Endothelial cell of umbilical vein (primary cell): ENCODE measurements at regions not wholly inside any gene's neighbourhood (a gene's known extent, or its start where the extent isn't known, plus 50 kb on each side); places are given as distances from the start of the nearest gene placed in this dataset.
"Not testable (repeated sequence)": the region's sequence is repeated elsewhere in the genome, so short reads cannot be mapped to it uniquely, and the experiment has no call there.

Experiments used
- BruUV-seq: library from RNA; stranded (reverse); fragments of 400-500 nt; replicated peaks from 2 replicates; lab custom pipeline; 2021; lab: Mats Ljungman, UMichigan
- CTCF ChIA-PET: fragments of 300-600, 350-600 bp; sonication (Branson Sonifier 250); formaldehyde crosslinking; loops from one replicate; lab custom pipeline; 2021; ENCODE audit warnings: antibody characterized with exemption, inconsistent platforms; lab: Charles Lee
- POLR2A ChIA-PET: fragments of 300-600, 350-600 bp; sonication (Branson Sonifier 250); formaldehyde crosslinking; loops from one replicate; lab custom pipeline; 2021; ENCODE audit warnings: antibody characterized with exemption, inconsistent platforms; lab: Charles Lee
- DNase-seq: peaks from one replicate; pipeline ENCODE4 v3.0.0-alpha.2; 2011; ENCODE audit warnings: low read depth, low spot score
- FAIRE-seq: peaks from 2 replicates; lab custom pipeline; 2011; peaks lifted over from hg19 to GRCh38; lab: Jason Lieb, UNC
- H2AFZ ChIP-seq: 2 replicates; pipeline ENCODE4 v1.6.0; 2012; ENCODE audit warnings: low read depth, low read length, control low read depth, inconsistent platforms
- H3K27ac ChIP-seq: 2 replicates; pipeline ENCODE4 v1.5.1; 2011; ENCODE audit warnings: low read depth, mild to moderate bottlenecking, control low read depth, low read length, moderate library complexity; ENCODE audit not compliant: insufficient read depth
- H3K27me3 ChIP-seq, 2 experiments: 2 replicates each; pipeline versions ENCODE4 v1.6.0 to v1.6.1; 2011; ENCODE audit warnings: low read length in 2 of 2, mixed read lengths in 1 of 2; ENCODE audit not compliant: control insufficient read depth in 2 of 2, insufficient read depth in 2 of 2
- H3K36me3 ChIP-seq, 2 experiments: 2 replicates in 1 of 2; 3 replicates in 1 of 2; pipeline ENCODE4 v1.5.1; 2011; ENCODE audit warnings: low read length in 2 of 2, mild to moderate bottlenecking in 1 of 2, moderate library complexity in 1 of 2; ENCODE audit not compliant: control insufficient read depth in 2 of 2, insufficient read depth in 2 of 2; ENCODE audit errors: extremely low read depth in 1 of 2
- H3K4me1 ChIP-seq: 3 replicates; pipeline ENCODE4 v1.5.1; 2011; ENCODE audit warnings: mild to moderate bottlenecking, low read length; ENCODE audit not compliant: control insufficient read depth, insufficient read depth; ENCODE audit errors: extremely low read depth
- H3K4me2 ChIP-seq: 2 replicates; pipeline ENCODE4 v1.6.1; 2011; ENCODE audit warnings: low read length, control low read depth, mixed read lengths; ENCODE audit not compliant: insufficient read depth
- H3K4me3 ChIP-seq, 3 experiments: fragments of 200-600 bp in 1 of 3; sonication (generic), shearing (Covaris generic) in 1 of 3; replicated peaks in 1 of 3; 2 replicates each; pipeline ENCODE4 v1.5.1; 2011 to 2016; ENCODE audit warnings: control low read depth in 3 of 3, low read length in 3 of 3, mild to moderate bottlenecking in 2 of 3, inconsistent platforms in 1 of 3, low read depth in 1 of 3, moderate library complexity in 1 of 3; ENCODE audit not compliant: insufficient read depth in 1 of 3
- H3K79me2 ChIP-seq: 2 replicates; pipeline ENCODE4 v1.6.0; 2012; ENCODE audit warnings: low read length, inconsistent platforms; ENCODE audit not compliant: control insufficient read depth, insufficient read depth
- H3K9ac ChIP-seq: replicated peaks from 2 replicates; pipeline ENCODE3; 2011; ENCODE audit warnings: low read length, control low read depth; ENCODE audit not compliant: insufficient read depth; ENCODE audit errors: extremely low read depth
- H3K9me1 ChIP-seq: replicated peaks from 3 replicates; pipeline ENCODE4 v1.6.0; 2011; ENCODE audit warnings: mild to moderate bottlenecking, low read length; ENCODE audit not compliant: control insufficient read depth, insufficient read depth; ENCODE audit errors: extremely low read depth
- H3K9me3 ChIP-seq: replicated peaks from 2 replicates; pipeline ENCODE4 v1.5.1; 2012; ENCODE audit warnings: low read length, inconsistent platforms; ENCODE audit not compliant: control insufficient read depth, insufficient read depth
- H4K20me1 ChIP-seq: replicated peaks from 2 replicates; pipeline ENCODE3; 2011; ENCODE audit warnings: mild to moderate bottlenecking, low read length; ENCODE audit not compliant: control insufficient read depth, insufficient read depth; ENCODE audit errors: extremely low read depth
- EZH2 ChIP-seq: IDR thresholded peaks from 2 replicates; pipeline ENCODE4 v1.6.1; 2012; ENCODE audit warnings: borderline replicate concordance, low read depth, mild to moderate bottlenecking, moderate library complexity, low read length, inconsistent platforms; ENCODE audit not compliant: severe bottlenecking
- FOS ChIP-seq: IDR thresholded peaks from 2 replicates; pipeline ENCODE4 v1.6.1; 2011; ENCODE audit warnings: mild to moderate bottlenecking, low read length, moderate library complexity, borderline replicate concordance; ENCODE audit not compliant: insufficient read depth
- GATA2 ChIP-seq: IDR thresholded peaks from 2 replicates; pipeline ENCODE4 v1.7.0; 2011; ENCODE audit warnings: low read depth, mild to moderate bottlenecking, moderate library complexity, mixed read lengths, low read length; ENCODE audit not compliant: insufficient read length, insufficient read depth
- JUN ChIP-seq: IDR thresholded peaks from 2 replicates; pipeline ENCODE4 v1.6.1; 2011; ENCODE audit warnings: borderline replicate concordance, low read depth; ENCODE audit not compliant: insufficient read length, insufficient read depth
- POLR2A ChIP-seq: IDR thresholded peaks from 2 replicates; pipeline ENCODE4 v1.6.1; 2012; ENCODE audit warnings: low read depth, mild to moderate bottlenecking, control low read depth, low read length
- POLR2AphosphoS5 ChIP-seq: IDR thresholded peaks from 2 replicates; pipeline ENCODE4 v1.6.1; 2012; ENCODE audit warnings: low read depth, mild to moderate bottlenecking, control low read depth, low read length, moderate library complexity; ENCODE audit not compliant: insufficient read depth
- dilution Hi-C: fragments of 300-500 bp; cut with MboI; formaldehyde crosslinking; loops from one replicate; pipeline ENCODE4 v1.15.0; 2019; ENCODE audit warnings: low sequenced_read_pairs; ENCODE audit not compliant: extremely low pct_ligation_motif_present
- intact Hi-C: fragments of 100-400 bp; cut with micrococcal nuclease; formaldehyde crosslinking; loops from one replicate; pipeline ENCODE4 v1.10.0; 2022
- TF ChIP-seq, protein P1 (sequence below): IDR thresholded peaks from 2 replicates; pipeline ENCODE4 v1.6.1; 2011; ENCODE audit not compliant: insufficient read depth, insufficient read length

DNA sequence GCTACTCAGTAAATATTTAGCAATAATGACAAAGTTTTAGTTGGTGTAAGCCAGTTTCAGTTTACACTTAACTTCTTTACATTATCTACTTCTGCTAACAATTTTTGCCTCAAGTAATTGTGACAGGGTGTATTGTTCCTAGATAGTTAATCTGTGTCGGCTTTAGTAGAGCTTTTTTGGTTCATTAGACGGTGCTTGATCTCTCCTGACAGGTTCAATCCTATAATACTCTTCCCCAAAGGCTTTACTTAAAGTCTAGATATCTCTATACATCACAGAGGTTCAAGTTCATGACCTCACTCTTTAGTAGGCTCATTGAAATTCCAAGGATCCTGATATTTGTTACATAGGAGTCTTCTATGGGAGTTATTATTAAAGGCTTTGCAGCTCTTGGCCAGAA is 365.6 kb upstream of the DPPA4 start:
- CTCF ChIA-PET, result no interaction called here
- Histone ChIP-seq H3K9me1 (no peaks in the 10 kb centered on the region), H3K27me3 (no peaks in the 10 kb centered on the region), H2AFZ (no peak overlapping the region), H3K4me3 (no peak overlapping the region), H3K4me1 (no peaks in the 10 kb centered on the region), H3K79me2 (no peaks in the 10 kb centered on the region), H3K9ac (no peak overlapping the region), H3K9me3 (no peaks in the 10 kb centered on the region), H3K36me3 (no peaks in the 10 kb centered on the region), H3K4me2 (no peak overlapping the region), H3K27ac (no peak overlapping the region), H4K20me1 (no peaks in the 10 kb centered on the region)
- TF ChIP-seq JUN, result no peak
- no peak for TF ChIP-seq EZH2
- no peak for TF ChIP-seq POLR2AphosphoS5
- TF ChIP-seq, protein P1, sequence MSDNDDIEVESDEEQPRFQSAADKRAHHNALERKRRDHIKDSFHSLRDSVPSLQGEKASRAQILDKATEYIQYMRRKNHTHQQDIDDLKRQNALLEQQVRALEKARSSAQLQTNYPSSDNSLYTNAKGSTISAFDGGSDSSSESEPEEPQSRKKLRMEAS, result no peak
- TF ChIP-seq POLR2A, result no peak
- no peak for TF ChIP-seq FOS
- TF ChIP-seq GATA2, result no peak
- BruUV-seq, result no TSS peak
- dilution Hi-C loops (no loop called here), intact Hi-C loops (no loop called here)
- POLR2A ChIA-PET, result no interaction called here
- FAIRE-seq (no peak), DNase-seq (no peak)

DNA sequence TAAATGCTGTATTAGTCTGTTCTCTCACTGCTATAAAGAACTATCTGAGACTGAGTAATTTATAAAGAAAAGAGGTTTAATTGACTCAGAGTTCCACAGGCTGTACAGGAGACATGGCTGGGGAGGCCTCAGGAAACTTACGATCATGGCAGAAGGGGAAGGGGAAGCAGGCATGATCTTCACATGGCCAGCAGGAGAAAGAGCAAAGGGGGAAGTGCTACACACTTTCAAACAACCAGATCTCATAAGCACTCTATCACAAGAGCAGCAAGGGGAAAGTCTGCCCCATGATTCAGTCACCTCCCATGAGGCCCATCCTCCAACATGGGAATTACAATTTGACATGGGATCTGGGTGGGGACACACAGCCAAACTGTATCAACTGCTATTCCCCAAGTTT is 367.8 kb upstream of the DPPA4 start:
- H3K27ac ChIP-seq, POLR2A ChIA-PET, H3K9me3 ChIP-seq, intact Hi-C loops, H3K36me3 ChIP-seq, H3K4me3 ChIP-seq, H3K4me2 ChIP-seq, H3K9me1 ChIP-seq, H2AFZ ChIP-seq, FAIRE-seq, H3K9ac ChIP-seq, H3K4me1 ChIP-seq, H3K79me2 ChIP-seq, H4K20me1 ChIP-seq, BruUV-seq, DNase-seq, H3K27me3 ChIP-seq, dilution Hi-C loops, CTCF ChIA-PET: not testable (repeated sequence)
